GDM1 (cell line): ENCODE measurements at regions not wholly inside any gene's neighbourhood (a gene's known extent, or its start where the extent isn't known, plus 50 kb on each side); places are given as distances from the start of the nearest gene placed in this dataset.

Source experiments
- DNase-seq: peaks from one replicate; lab custom pipeline; 2025; lab: John Stamatoyannopoulos, UW

DNA sequence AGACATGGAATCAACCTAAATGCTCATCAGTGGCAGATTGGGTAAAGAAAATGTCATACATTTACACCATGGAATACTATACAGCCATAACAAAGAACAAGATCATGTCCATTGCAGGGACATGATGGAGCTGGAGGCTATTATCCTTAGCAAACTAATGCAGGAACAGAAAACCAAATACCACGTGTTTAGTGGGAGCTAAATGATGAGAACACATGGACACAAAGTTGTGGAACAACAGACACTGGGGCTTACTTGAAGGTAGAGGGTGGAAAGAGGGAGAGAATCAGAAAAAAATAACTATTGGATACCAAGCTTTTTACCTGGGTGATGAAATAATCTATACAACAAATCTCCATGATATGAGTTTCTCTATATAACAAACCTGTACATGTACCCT is 701.3 kb downstream of the TBC1D32 start:
- DNase-seq, result no peak

DNA sequence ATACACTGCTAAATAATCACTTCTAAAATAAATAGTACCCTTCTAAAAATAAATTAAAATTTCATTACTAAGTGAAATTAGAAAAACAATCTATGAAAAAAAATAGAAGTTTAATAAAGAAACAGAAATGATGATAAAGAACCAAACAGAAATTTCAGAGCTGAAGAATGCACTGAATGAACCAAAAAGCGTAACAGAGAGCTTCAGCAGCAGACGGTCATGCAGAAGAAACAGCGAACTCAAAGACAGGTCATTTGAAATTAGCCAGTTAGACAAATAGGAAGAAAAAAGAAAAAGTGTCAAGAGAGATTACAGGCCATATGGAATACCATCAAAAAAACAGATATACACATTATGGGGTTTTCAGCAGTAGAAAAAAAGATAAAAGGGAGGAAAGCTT is 706.7 kb downstream of the TBC1D32 start:
- DNase-seq, result no peak

DNA sequence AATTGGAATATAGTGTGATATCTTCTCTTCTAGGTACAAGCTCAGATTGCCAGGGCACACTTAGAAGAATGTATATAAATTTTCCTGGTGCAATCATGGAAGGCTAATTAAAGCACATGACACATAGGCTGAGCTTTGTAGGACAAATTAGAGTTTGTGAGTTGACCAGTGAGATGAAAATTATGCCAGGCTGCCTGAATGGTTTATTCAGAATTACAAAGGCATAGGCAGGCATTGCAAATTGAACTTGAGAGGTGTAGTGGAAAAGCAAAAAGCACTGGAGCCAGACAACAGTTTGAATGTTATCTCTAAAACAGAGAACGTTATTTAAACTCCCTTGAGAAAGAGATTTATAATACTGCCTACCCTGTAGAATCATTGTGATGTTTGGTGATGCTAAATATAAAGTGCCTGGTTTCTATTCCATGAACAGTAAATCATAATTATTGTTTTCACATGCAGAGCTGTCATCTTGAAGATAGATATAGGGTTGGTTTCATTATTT is 712.1 kb downstream of the TBC1D32 start:
- DNase-seq, result no peak

DNA sequence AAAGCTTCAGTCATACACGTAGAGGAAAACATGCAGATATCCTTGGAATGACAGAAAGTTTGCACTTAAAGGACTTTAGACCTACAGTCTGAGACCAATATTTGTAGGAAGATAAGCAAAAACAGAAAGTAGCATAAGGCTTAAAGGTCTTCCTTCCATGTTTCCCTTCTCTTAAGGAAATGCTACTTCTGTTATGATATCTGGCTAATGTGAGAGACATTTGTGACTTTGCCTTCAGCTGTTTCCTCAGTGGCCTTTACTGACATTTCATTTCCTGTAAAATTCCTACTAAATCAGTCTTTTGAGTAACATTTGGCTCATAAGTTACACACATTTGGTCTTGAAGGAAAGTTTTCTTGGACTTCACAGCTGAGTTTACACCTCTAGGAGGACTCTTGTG is 713.4 kb downstream of the TBC1D32 start:
- no peak for DNase-seq

DNA sequence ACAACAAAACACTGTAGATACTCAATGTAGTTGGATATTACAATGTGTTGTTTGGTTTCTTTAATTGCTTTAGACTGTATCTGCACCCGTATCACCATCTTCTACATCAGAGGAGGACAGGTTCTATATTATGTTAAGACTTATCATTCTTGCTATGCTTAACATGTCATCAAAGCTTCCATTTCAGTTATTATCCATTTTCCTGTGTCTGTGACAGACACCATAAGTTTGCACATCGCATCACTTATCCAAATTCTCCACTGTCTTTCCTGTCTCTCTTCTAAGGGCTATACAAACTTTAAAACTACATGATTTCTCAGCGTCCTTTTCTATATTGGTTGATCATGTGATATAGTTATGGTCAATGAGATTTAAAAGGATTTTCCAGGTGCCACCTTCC is 719.0 kb downstream of the TBC1D32 start:
- no peak for DNase-seq

DNA sequence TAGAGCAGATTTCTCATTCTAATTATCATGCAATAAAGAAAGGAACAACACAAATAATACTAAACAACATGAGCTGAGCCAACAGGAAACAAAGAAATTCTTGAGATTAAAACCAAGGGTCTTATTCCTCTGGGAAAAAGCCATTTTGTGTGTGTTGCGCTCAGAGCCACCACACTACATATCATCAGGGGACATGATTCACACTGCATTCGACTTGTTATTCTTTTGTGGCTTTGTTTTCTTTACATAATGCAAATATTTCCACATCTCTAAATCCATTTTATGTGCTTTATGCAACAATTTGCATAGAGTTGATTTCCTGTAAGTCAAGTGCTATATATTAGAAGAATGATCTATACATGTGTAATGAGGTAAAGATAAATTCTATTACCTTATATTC is 719.6 kb downstream of the TBC1D32 start:
- no peak for DNase-seq

DNA sequence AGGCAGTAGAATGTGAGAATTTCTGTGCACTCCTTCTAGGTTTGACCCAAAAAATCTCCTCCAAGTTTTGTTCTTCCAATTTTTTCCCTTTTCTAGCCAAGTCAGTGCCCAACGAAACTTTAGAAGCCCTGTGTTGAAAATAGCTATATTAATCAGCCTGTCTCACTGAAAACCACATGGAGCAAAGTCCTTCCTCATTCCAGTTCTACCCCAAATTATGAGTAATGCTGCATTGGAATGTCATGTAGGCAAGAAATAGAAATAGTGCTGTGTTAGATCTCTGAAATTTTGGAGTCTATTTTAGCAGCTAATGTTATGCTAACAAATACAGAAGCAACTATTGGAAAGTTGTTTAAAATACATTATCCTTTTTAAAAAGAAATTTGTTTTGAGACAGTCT is 725.5 kb downstream of the TBC1D32 start:
- no peak for DNase-seq

DNA sequence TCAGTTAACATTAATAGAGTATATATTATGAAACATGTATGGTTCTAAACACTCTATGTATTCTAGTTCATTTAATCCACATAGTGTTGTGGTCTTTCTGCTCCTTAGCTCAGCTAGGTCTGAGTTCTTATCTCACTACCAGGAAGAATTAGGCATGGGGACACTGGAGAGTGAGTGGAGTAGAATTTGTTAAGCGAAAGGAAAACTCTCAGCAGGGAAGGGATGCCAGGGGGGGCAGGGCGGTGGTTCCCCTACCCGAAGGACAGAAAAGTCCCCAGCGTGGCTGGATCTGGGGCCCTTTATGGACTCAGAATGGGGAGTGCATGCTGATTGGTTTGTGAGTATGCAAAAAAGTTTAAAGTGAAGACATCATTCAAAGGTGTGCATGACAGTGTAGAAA is 727.5 kb downstream of the TBC1D32 start:
- no peak for DNase-seq

DNA sequence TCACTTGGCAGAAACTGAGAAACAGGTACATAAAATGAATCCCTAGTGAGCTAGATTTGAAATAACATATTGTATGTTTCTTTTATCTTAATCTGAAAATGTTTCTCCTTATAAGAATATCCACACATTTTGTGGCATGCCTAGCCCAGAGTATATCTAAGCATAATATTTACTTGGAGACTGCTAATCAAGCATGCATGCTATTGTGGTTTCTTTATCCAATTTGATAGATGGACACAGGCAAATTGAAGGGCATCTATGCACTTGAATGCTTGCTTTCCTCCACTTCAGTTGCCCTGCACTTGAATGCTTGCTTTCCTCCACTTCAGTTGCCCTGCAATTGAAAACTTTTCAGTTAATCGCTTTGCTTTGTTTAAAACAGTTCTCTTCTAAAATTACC is 729.8 kb downstream of the TBC1D32 start:
- DNase-seq, result no peak

DNA sequence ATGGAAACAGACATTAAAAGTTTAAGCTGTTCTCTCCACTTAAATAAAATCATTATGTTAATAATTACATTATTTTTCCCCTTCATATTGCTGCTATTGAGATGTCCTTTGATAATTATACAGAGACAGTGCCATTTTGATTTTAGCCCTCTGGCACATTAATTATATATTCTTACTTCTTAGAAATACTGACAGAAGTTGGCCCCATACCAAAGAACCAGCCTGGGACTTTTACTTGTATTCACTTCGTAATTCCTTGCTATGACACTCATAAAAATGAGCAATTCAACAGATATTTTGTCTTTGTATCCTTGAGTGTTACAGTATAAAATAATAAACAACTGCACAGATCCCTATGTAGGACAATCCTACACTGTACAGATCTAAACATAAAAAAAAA is 743.7 kb downstream of the TBC1D32 start:
- no peak for DNase-seq

DNA sequence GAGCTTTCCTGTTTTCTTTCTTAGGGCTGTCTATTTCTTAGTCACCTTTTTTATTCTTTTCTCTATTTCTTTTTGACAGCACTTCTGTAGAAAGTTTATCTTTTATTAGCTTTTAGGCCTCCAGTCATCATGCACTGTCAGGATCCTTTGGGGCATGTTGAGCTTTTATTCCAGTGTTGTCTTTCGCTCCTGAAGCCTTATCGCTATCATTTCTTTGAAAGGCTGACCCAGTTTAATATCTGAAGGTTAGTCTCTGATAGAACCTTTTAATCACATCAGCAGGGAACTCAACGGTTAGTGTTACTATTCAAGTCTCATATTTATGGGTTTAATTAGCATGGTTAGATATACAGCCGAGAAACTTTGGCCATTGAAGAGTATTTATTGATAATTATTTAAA is 745.9 kb downstream of the TBC1D32 start:
- DNase-seq, result no peak

DNA sequence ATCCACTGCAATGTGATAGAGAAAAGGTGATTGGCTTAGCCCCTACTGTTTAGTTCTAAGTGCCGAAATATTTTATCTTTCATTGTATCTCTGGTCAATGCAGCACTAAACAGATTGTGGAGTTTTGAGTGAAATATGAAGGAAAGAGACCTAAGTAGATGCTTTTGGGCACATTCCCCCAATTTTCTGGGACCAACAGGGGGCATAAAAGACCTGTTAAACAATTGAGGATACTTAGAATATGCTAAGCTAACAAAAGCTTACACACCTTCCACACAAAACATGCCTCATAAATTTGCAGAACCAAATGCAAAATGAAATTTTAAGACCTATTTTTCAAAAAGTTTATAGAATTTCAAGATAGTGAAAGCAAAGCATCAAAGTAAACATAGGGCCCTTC is 746.9 kb downstream of the TBC1D32 start:
- DNase-seq, result no peak

DNA sequence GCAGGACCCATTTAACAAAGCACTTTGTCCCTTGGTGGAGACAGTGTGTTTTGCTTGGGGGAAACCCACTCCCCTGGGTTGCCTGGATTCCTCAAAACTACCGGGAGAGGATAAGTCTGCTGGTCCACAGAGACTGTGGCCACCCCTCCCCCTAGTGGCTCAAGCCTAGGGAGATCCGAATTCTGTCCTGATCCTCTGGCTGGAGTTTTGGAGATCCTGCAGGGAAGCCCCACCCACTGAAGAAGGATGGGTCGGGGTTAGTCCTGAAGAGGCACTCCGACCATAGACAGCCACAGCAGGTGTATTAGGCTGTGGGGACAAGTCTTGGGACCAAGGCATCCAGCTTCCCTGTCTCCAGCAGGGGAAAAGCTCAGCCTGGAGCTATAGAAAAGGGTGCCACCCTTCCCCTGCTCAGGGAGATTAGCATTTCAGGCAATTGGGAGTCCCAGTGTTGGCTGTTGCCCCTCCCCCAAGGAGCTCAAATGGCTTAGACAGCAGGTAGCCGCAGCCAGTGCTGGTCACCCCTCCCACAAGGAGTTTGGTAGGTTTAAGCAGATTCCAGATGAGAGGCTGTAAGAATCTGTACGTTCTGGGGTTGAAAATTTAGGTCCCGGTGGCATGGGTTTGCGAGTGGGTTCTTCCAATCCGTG is 750.0 kb downstream of the TBC1D32 start:
- no peak for DNase-seq

DNA sequence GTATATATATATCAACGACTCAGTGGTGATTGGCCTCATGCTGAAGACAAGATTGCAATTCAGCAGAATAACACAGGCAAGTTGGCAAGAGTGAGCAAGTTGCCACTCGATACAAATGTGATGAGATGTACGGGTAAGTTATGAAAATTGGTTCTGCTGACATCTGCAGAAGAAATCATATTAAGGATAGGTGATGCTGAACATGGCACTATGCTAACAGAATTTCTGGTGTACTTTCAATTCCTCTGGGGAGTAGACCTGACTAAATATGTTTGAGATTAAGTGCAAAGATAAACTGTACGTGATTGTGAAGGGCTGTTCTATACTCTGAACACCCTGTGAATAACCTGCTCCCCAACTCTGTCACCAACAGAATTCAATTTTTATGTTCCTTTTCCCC is 758.2 kb downstream of the TBC1D32 start:
- DNase-seq, result no peak

DNA sequence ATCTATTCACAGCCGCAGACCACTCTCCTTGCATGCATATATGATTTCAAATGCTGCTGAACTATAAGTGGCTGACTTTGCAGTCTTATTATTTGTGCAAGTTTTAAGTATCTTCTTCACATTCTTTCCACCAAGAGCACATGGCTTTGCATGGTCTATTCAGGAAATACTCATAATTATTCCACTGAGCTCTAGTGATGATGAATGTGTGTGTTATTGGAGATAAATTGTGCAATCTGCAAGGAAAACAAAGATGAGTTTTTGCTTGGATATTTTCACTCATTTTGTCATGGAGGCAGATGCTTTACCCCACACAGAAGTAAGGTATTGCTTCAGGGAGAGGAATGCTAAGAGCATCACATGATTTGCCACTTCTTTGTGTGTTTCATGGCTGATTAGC is 764.6 kb downstream of the TBC1D32 start:
- no peak for DNase-seq

DNA sequence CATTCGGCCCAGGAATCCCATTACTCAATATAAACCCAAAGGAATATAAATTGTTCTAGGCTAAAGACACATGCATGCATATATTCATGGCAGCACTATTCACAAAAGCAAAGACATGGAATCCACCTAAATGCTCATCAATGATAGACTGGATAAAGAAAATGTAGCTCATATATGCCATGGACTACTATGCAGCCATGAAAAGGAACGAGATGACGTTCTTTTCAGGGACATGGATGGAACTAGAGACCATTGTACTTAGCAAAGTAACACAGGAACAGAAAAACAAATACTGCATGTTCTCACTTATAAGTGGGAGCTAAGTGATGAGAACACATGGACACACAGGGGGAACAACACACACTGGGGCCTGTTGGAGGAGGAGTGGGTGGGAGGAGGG is 769.5 kb downstream of the TBC1D32 start:
- DNase-seq, result no peak

DNA sequence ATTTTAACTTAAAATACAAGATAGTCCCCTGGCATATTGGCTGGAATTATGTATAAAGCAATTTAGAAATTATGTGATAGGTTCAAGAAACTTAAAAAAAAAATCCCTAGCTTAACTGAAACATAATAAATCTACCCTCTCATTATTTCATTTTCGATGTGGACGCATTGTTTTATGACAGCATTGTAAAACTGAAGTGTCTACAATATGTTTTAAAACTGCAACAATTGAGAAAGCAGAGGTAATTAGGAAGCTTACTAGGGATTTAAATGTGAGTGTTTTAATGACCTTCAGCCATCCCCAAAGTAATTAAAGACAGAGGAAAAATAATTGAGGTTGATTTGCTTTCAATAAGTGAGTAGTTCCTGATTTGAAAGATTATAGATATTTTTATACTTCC is 776.0 kb downstream of the TBC1D32 start:
- DNase-seq, result no peak

DNA sequence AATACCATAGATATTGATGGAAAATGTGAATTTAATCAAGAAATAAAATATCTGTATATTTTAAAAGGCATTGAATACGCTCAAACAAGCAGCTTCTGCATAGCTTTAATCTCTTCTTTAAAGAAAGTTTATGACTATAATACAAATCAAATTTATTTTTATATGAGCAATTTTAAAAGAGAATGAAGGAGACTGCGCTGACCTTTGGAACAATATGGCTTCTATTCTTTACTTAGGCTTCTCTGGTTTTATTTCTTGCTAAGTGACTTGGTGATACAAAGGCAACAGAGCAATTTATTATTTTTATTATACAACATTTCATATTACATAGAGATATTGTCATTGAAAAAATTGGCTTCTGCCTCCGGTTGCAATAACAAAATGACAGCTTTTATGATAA is 776.7 kb downstream of the TBC1D32 start:
- DNase-seq, result no peak

DNA sequence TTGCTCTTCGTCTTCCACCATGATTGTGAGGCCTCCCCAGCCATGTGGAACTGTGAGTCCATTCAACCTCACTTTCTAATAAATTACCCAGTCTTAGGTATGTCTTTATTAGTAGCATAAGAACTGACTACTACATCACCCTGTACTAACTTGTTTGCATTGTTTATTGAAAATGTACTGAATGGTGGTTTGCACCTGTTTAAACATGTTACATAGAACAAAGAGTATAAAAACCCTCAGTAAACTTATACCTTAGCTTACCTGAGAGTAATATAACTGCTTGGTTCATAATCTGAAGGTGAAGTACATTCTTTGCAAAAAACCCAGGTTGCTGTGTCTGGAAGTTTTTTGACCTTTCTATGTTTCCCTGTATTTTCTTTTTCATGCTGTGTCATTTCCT is 777.8 kb downstream of the TBC1D32 start:
- no peak for DNase-seq

DNA sequence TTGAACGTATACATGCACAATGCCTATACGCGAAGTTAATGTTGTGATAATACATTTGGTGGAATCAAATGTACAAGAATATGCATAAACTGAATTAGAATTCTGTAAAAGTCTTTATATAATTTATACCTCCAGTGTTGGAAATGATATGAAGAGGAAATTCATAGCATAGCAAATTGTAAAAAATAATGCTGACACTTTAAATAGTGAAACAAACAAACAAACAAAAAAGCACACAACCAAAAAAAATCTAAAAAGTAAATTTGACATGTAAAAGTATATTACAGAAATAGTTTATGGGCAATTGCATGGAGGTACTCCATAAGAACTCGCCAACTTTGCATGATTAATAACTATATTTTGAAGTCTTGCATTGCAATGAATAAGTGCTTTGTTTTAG is 780.9 kb downstream of the TBC1D32 start:
- no peak for DNase-seq

DNA sequence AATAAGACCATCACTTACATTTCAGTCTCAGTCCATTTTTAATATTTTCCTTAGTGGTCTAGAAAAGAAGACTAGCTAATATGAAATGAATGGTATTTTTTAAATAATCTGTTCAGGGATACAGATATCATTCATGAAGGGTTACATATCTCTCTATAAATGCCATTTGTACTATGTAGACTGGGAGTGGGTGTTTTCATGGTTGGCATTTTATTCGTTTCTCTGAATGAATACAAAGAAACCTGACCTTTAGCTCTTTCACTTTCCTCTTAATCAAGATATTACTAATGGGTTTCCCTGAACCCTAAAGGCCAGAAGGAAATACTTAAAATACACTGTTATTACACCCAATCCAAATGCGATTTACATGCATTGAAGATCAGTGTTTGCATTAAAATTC is 788.9 kb downstream of the TBC1D32 start:
- no peak for DNase-seq

DNA sequence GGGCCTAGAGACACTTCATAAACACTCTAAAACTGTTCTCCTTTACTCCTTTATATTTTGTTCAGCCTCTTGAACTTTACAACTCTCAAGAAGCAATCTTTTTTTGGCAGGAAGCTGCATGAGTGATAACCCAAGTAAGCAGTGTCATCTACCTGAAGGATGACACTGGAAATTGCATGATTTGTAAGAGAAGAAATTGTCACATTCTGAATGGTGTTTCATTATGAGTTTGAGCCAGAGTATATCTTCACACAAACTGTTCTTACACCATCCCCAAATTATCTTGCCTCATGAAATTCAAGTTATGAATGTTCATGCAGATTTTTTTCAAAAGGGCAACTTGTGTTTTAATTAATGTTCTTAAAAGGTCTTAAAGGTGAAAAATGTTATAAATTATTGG is 799.3 kb downstream of the TBC1D32 start:
- DNase-seq, result no peak

DNA sequence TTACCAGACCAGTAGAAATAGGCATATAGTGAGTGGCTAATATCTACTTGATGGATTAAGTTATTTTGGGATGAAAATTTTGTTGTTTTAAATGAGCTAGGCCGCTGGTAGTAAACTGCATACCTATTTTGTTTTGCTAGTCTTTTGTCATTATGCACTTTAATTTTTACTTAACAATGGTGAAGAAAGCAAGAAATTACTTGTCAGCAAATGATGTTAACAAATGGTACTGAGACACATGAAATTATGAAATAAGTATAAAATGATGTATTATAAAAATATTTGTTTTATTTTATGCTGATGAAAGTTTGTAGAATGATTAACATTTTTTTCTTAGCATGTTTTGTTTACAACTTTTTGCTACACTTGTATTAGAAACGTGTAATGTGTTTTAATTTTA is 807.7 kb downstream of the TBC1D32 start:
- no peak for DNase-seq

DNA sequence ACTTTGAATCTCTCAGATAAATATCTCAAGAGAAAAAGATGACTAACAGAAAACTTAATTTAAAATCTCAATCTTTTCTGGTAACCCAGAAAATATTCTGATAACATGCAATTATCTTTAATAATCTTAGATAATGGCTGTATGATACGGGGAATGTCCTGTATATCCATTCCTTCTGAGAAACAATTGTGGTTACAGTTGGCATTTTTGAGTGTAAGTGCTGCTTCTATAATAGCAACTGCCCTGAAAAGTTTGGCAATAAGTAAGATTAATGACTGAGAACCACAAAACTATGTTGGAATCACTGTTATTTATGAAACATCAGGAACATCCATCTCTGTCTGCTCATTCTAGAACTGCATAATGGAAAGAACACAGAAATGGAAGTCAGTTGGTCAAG is 819.7 kb downstream of the TBC1D32 start:
- no peak for DNase-seq

DNA sequence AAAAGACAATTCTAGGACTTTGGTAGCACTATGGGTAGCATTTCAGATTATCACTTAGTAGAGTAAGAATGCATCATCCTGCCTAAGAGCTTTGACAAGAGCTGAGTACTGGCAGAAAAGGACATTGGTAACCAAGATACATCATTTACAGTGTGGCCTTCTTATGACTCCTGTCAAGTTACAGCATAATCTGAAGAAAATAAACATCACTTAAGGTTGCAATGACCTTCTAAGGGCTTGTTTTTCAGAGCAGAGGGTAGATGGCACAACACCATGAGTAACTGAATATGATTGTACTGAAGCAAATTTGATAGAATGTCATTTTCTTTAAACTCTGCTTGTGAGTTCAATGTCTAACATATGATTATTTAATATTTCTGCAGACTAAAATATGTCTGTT is 822.6 kb downstream of the TBC1D32 start:
- no peak for DNase-seq
